HEK293 (cell line): ENCODE measurements at regions not wholly inside any gene's neighbourhood (a gene's known extent, or its start where the extent isn't known, plus 50 kb on each side); places are given as distances from the start of the nearest gene placed in this dataset.
A peak's percentile ranks its signal among the peaks of the same experiment; 100 is the strongest.

Experiments
- CTCF ChIA-PET: fragments of 350-600 bp; formaldehyde crosslinking; extraction: SDS; loops from one replicate; lab custom pipeline; 2021; ENCODE audit warnings: antibody characterized with exemption; lab: Yijun Ruan, JAX
- POLR2A ChIA-PET: fragments of 300-600 bp; formaldehyde crosslinking; extraction: SDS; loops from one replicate; lab custom pipeline; 2020; ENCODE audit warnings: antibody characterized with exemption, inconsistent platforms; lab: Yijun Ruan, JAX
- H3K27ac ChIP-seq: fragments of 200-500 bp; sonication (Bioruptor generic); 2 replicates; pipeline ENCODE4 v1.5.1; 2014; ENCODE audit warnings: low read depth, low read length, control low read depth, inconsistent platforms; ENCODE audit errors: extremely low read depth
- H3K36me3 ChIP-seq, 2 experiments: fragments of 200-500 bp in 1 of 2; sonication (Bioruptor generic) in 1 of 2; 1 replicate in 1 of 2; 2 replicates in 1 of 2; pipeline ENCODE4 v1.5.1; 2014 to 2017; ENCODE audit warnings: inconsistent platforms in 2 of 2, low read length in 2 of 2; ENCODE audit not compliant: control insufficient read depth in 2 of 2, insufficient read depth in 1 of 2
- H3K4me1 ChIP-seq: fragments of 200-500 bp; sonication (Bioruptor generic); 2 replicates; pipeline ENCODE4 v1.5.1; 2014; ENCODE audit warnings: mild to moderate bottlenecking, low read length, inconsistent platforms; ENCODE audit not compliant: control insufficient read depth, insufficient read depth
- H3K4me3 ChIP-seq: 2 replicates; pipeline ENCODE4 v1.5.1; 2011; ENCODE audit warnings: low read depth, mild to moderate bottlenecking, control low read depth, low read length, moderate library complexity
- H3K9me3 ChIP-seq: fragments of 200-500 bp; sonication (Bioruptor generic); 2 replicates; pipeline ENCODE4 v1.5.1; 2014; ENCODE audit warnings: low read depth, low read length, inconsistent platforms; ENCODE audit not compliant: control insufficient read depth, insufficient read depth
- BCL11A ChIP-seq: fragments of 450-650 bp; formaldehyde crosslinking; IDR thresholded peaks from 2 replicates; pipeline ENCODE4 v1.5.1; 2016; ENCODE audit warnings: low read depth, missing biosample characterization, missing genetic modification characterization
- GFI1B ChIP-seq: fragments of 450-650 bp; formaldehyde crosslinking; IDR thresholded peaks from 2 replicates; pipeline ENCODE4 v1.5.1; 2016; ENCODE audit warnings: missing biosample characterization, missing genetic modification characterization
- IKZF3 ChIP-seq: fragments of 450-650 bp; IDR thresholded peaks from 2 replicates; pipeline ENCODE4 v1.5.0; 2018; ENCODE audit warnings: missing biosample characterization, mild to moderate bottlenecking, missing genetic modification characterization, moderate library complexity
- KLF16 ChIP-seq: fragments of 450-650 bp; formaldehyde crosslinking; IDR thresholded peaks from 2 replicates; pipeline ENCODE4 v1.5.1; 2017; ENCODE audit warnings: missing biosample characterization, missing genetic modification characterization
- OSR2 ChIP-seq: fragments of 450-650 bp; formaldehyde crosslinking; IDR thresholded peaks from 2 replicates; pipeline ENCODE4 v1.5.1; 2016; ENCODE audit warnings: missing biosample characterization, missing genetic modification characterization
- SETDB1 ChIP-seq: IDR thresholded peaks from one replicate; pipeline ENCODE4 v1.6.1; 2017; ENCODE audit warnings: mild to moderate bottlenecking, low read length, moderate library complexity, mixed read lengths; ENCODE audit not compliant: insufficient read length
- YY2 ChIP-seq: fragments of 450-650 bp; formaldehyde crosslinking; IDR thresholded peaks from 2 replicates; pipeline ENCODE4 v1.5.1; 2016; ENCODE audit warnings: missing biosample characterization, missing genetic modification characterization
- ZFP37 ChIP-seq: fragments of 450-650 bp; formaldehyde crosslinking; IDR thresholded peaks from 2 replicates; pipeline ENCODE4 v1.5.1; 2016; ENCODE audit warnings: missing biosample characterization, missing genetic modification characterization
- ZNF112 ChIP-seq: fragments of 450-650 bp; formaldehyde crosslinking; IDR thresholded peaks from 2 replicates; pipeline ENCODE4 v1.5.0; 2017; ENCODE audit warnings: missing biosample characterization, missing genetic modification characterization
- ZNF157 ChIP-seq: fragments of 450-650 bp; formaldehyde crosslinking; IDR thresholded peaks from 2 replicates; pipeline ENCODE4 v1.5.1; 2016; ENCODE audit warnings: missing biosample characterization, missing genetic modification characterization
- ZNF184 ChIP-seq: fragments of 450-650 bp; IDR thresholded peaks from 2 replicates; pipeline ENCODE4 v1.5.1; 2018; ENCODE audit warnings: missing biosample characterization, mild to moderate bottlenecking, missing genetic modification characterization
- ZNF19 ChIP-seq: fragments of 450-650 bp; formaldehyde crosslinking; IDR thresholded peaks from 2 replicates; pipeline ENCODE4; 2016; ENCODE audit warnings: missing biosample characterization, missing genetic modification characterization, low read depth
- ZNF214 ChIP-seq: fragments of 450-650 bp; formaldehyde crosslinking; IDR thresholded peaks from 2 replicates; pipeline ENCODE4 v1.5.1; 2017; ENCODE audit warnings: missing biosample characterization, mild to moderate bottlenecking, missing genetic modification characterization, borderline replicate concordance
- ZNF223 ChIP-seq: fragments of 450-650 bp; formaldehyde crosslinking; IDR thresholded peaks from 2 replicates; pipeline ENCODE4 v1.5.1; 2016; ENCODE audit warnings: missing biosample characterization, missing genetic modification characterization
- ZNF248 ChIP-seq: fragments of 450-650 bp; formaldehyde crosslinking; IDR thresholded peaks from 2 replicates; pipeline ENCODE4 v1.5.1; 2017; ENCODE audit warnings: missing biosample characterization, missing genetic modification characterization
- ZNF274 ChIP-seq, 2 experiments: fragments of 200-500 bp in 1 of 2; fragments of 450-650 bp in 1 of 2; sonication (Bioruptor generic) in 1 of 2; formaldehyde crosslinking in 1 of 2; IDR thresholded peaks; 2 replicates each; pipeline versions ENCODE4 v1.5.1 to v1.6.1; 2014 to 2016; ENCODE audit warnings: borderline replicate concordance in 1 of 2, inconsistent platforms in 1 of 2, low read length in 1 of 2, missing biosample characterization in 1 of 2, missing genetic modification characterization in 1 of 2
- ZNF37A ChIP-seq: fragments of 450-650 bp; IDR thresholded peaks from 2 replicates; pipeline ENCODE4 v1.5.1; 2018; ENCODE audit warnings: missing biosample characterization, missing genetic modification characterization
- ZNF423 ChIP-seq: fragments of 450-650 bp; formaldehyde crosslinking; IDR thresholded peaks from 2 replicates; pipeline ENCODE4 v1.5.1; 2016; ENCODE audit warnings: missing biosample characterization, missing genetic modification characterization
- ZNF426 ChIP-seq: fragments of 450-650 bp; formaldehyde crosslinking; IDR thresholded peaks from 2 replicates; pipeline ENCODE4 v1.5.1; 2017; ENCODE audit warnings: missing biosample characterization, missing genetic modification characterization, mild to moderate bottlenecking, inconsistent platforms, moderate library complexity
- ZNF510 ChIP-seq: fragments of 450-650 bp; formaldehyde crosslinking; IDR thresholded peaks from 2 replicates; pipeline ENCODE4 v1.5.1; 2018; ENCODE audit warnings: mild to moderate bottlenecking, missing genetic modification characterization, missing biosample characterization; ENCODE audit not compliant: insufficient replicate concordance
- ZNF596 ChIP-seq: fragments of 450-650 bp; IDR thresholded peaks from 2 replicates; pipeline ENCODE4 v1.5.0; 2018; ENCODE audit warnings: missing biosample characterization, mild to moderate bottlenecking, missing genetic modification characterization, moderate library complexity
- ZNF600 ChIP-seq: fragments of 450-650 bp; formaldehyde crosslinking; IDR thresholded peaks from 2 replicates; pipeline ENCODE4 v1.5.1; 2016; ENCODE audit warnings: missing biosample characterization, missing genetic modification characterization
- ZNF621 ChIP-seq: fragments of 450-650 bp; formaldehyde crosslinking; IDR thresholded peaks from 2 replicates; pipeline ENCODE4 v1.5.1; 2017; ENCODE audit warnings: missing biosample characterization, missing genetic modification characterization
- ZNF624 ChIP-seq: fragments of 450-650 bp; formaldehyde crosslinking; IDR thresholded peaks from 2 replicates; pipeline ENCODE4 v1.5.1; 2017; ENCODE audit warnings: missing biosample characterization, missing genetic modification characterization
- ZNF658 ChIP-seq: fragments of 450-650 bp; formaldehyde crosslinking; IDR thresholded peaks from 2 replicates; pipeline ENCODE4; 2016; ENCODE audit warnings: missing biosample characterization, missing genetic modification characterization
- ZNF776 ChIP-seq: fragments of 450-650 bp; formaldehyde crosslinking; IDR thresholded peaks from 2 replicates; pipeline ENCODE4 v1.5.0; 2017; ENCODE audit warnings: missing biosample characterization, missing genetic modification characterization, borderline replicate concordance
- ZNF837 ChIP-seq: fragments of 450-650 bp; formaldehyde crosslinking; IDR thresholded peaks from 2 replicates; pipeline ENCODE4 v1.5.1; 2016; ENCODE audit warnings: missing biosample characterization, missing genetic modification characterization
- ZSCAN23 ChIP-seq: fragments of 450-650 bp; formaldehyde crosslinking; IDR thresholded peaks from 2 replicates; pipeline ENCODE4 v1.5.1; 2016; ENCODE audit warnings: missing biosample characterization, missing genetic modification characterization
- ZSCAN30 ChIP-seq: fragments of 450-650 bp; IDR thresholded peaks from 2 replicates; pipeline ENCODE4 v1.5.1; 2018; ENCODE audit warnings: missing biosample characterization, mild to moderate bottlenecking, missing genetic modification characterization, moderate library complexity
- ZSCAN4 ChIP-seq: fragments of 450-650 bp; formaldehyde crosslinking; IDR thresholded peaks from 2 replicates; pipeline ENCODE4 v1.5.1; 2017; ENCODE audit warnings: missing biosample characterization, missing genetic modification characterization
- ZXDB ChIP-seq: fragments of 450-650 bp; formaldehyde crosslinking; IDR thresholded peaks from 2 replicates; pipeline ENCODE4 v1.5.1; 2016; ENCODE audit warnings: missing biosample characterization, missing genetic modification characterization

- Histone ChIP-seq H3K4me1 (peaks cover 20% of the 10 kb centered on the region), H3K4me3 (no peak overlapping the region), H3K27ac (peak overlapping the region; percentile 38), H3K36me3 (no peaks in the 10 kb centered on the region), H3K9me3 (no peaks in the 10 kb centered on the region)
- ChIA-PET POLR2A (interaction anchor here (0.7 to 1.6 kb wide), 2 partner anchors 23 to 37 kb away, joined by 3 to 8 read pairs; no protein-coding TSS in a partner anchor), CTCF (interaction anchor here (0.6 to 1.5 kb wide), 4 partner anchors 15 to 235 kb away, joined by 3 to 4 read pairs (median 3); no protein-coding TSS in a partner anchor)
- TF ChIP-seq ZNF223 (tag by site-specific recombination) (no peak), ZNF426 (tag by site-specific recombination) (no peak), ZSCAN30 (tag by site-specific recombination) (no peak), ZNF112 (no peak), ZNF510 (tag by site-specific recombination) (no peak), SETDB1 (no peak)
These were observed 278.1 kb upstream of the TNC start for GRCh38 chr9:115396071-115396529.

GRCh38 chr9:115397591-115398312 is 279.8 kb upstream of the TNC start:
- ChIA-PET POLR2A (no interaction called here), CTCF (interaction anchor here (0.6 kb wide), 1 partner anchor 112 kb away, joined by 5 read pairs; no protein-coding TSS in a partner anchor)
- peaks cover 17% of the 10 kb centered on the region for H3K4me1 ChIP-seq
- TF ChIP-seq ZNF837 (tag by site-specific recombination) (no peak), ZFP37 (tag by site-specific recombination) (no peak), BCL11A (no peak), ZNF600 (no peak), ZNF248 (tag by site-specific recombination) (no peak), ZNF596 (tag by site-specific recombination) (no peak), GFI1B (tag by site-specific recombination) (no peak), ZSCAN23 (no peak), ZNF621 (tag by site-specific recombination) (no peak), ZNF37A (tag by site-specific recombination) (no peak), ZNF274 (IDR thresholded peaks at IDR 0.05; ENCODE audit: low read length) (no peak), ZNF274 (tag by site-specific recombination; IDR thresholded peaks at IDR 0.05; ENCODE audit: borderline replicate concordance) (no peak), SETDB1 (no peak), ZNF624 (tag by site-specific recombination) (no peak), ZSCAN4 (tag by site-specific recombination) (no peak), ZXDB (no peak), ZNF423 (tag by site-specific recombination) (no peak)
- no peaks in the 10 kb centered on the region for H3K9me3 ChIP-seq
- no peak overlapping the region for H3K4me3 ChIP-seq
- H3K36me3 ChIP-seq: no peaks in the 10 kb centered on the region
- H3K27ac ChIP-seq: no peak overlapping the region

GRCh38 chr9:115398313-115398650 is 280.3 kb upstream of the TNC start:
- peaks cover 17% of the 10 kb centered on the region for H3K4me1 ChIP-seq
- POLR2A ChIA-PET: no interaction called here
- no peak overlapping the region for H3K27ac ChIP-seq
- H3K36me3 ChIP-seq: no peaks in the 10 kb centered on the region
- no peak for TF ChIP-seq ZNF214
- no peak for TF ChIP-seq ZFP37 (tag by site-specific recombination)
- TF ChIP-seq KLF16: no peak
- no peak for TF ChIP-seq ZNF423 (tag by site-specific recombination)
- no peak for TF ChIP-seq ZNF157
- no peak for TF ChIP-seq ZNF658 (tag by site-specific recombination)
- no peak for TF ChIP-seq IKZF3
- TF ChIP-seq ZNF184 (tag by site-specific recombination): no peak
- TF ChIP-seq OSR2 (tag by site-specific recombination): no peak
- TF ChIP-seq ZNF776 (tag by site-specific recombination): no peak
- TF ChIP-seq ZNF274 (IDR thresholded peaks at IDR 0.05; ENCODE audit: low read length): no peak
- no peak for TF ChIP-seq ZNF274 (tag by site-specific recombination; IDR thresholded peaks at IDR 0.05; ENCODE audit: borderline replicate concordance)
- TF ChIP-seq YY2 (tag by site-specific recombination): no peak
- TF ChIP-seq ZNF19: no peak
- H3K4me3 ChIP-seq: no peak overlapping the region
- CTCF ChIA-PET: interaction anchor here (0.6 kb wide), 1 partner anchor 112 kb away, joined by 5 read pairs; no protein-coding TSS in a partner anchor
- H3K9me3 ChIP-seq: no peaks in the 10 kb centered on the region
